H1 (cell line): ENCODE measurements at regions not wholly inside any gene's neighbourhood (a gene's known extent, or its start where the extent isn't known, plus 50 kb on each side); places are given as distances from the start of the nearest gene placed in this dataset.
"Not testable (repeated sequence)": the region's sequence is repeated elsewhere in the genome, so short reads cannot be mapped to it uniquely, and the experiment has no call there.

Source experiments
- BCL11A ChIP-seq, 2 experiments: IDR thresholded peaks; one replicate each; pipeline ENCODE4 v1.6.1; 2011; ENCODE audit warnings: low read depth in 2 of 2, low read length in 2 of 2, mild to moderate bottlenecking in 2 of 2
- CBX8 ChIP-seq: fragments of 300-800, 300-1000 bp; sonication (generic); IDR thresholded peaks from 2 replicates; pipeline ENCODE4 v1.7.1; 2016; ENCODE audit warnings: low read depth, low read length, borderline replicate concordance
- CHD1 ChIP-seq: IDR thresholded peaks from 2 replicates; pipeline ENCODE4 v1.6.1; 2012; ENCODE audit warnings: low read depth, low read length, improper control_type of control experiment
- CREB1 ChIP-seq: IDR thresholded peaks from 2 replicates; pipeline ENCODE4 v1.6.1; 2012; ENCODE audit warnings: inconsistent platforms
- FOSL1 ChIP-seq: IDR thresholded peaks from 2 replicates; pipeline ENCODE4 v1.6.1; 2011; ENCODE audit warnings: mild to moderate bottlenecking, low read depth, low read length, moderate library complexity; ENCODE audit not compliant: insufficient read depth
- JUN ChIP-seq: IDR thresholded peaks from 2 replicates; pipeline ENCODE4 v1.6.1; 2011; ENCODE audit warnings: low read depth, mild to moderate bottlenecking, improper control_type of control experiment, low read length
- JUND ChIP-seq: IDR thresholded peaks from 2 replicates; pipeline ENCODE4 v1.6.1; 2011; ENCODE audit warnings: mild to moderate bottlenecking, improper control_type of control experiment, low read length
- KDM1A ChIP-seq: fragments of 200-600, 300-600 bp; sonication (generic); IDR thresholded peaks from 2 replicates; pipeline ENCODE4 v1.7.1; 2016; ENCODE audit warnings: mild to moderate bottlenecking, low read length, borderline replicate concordance
- SIN3A ChIP-seq, 2 experiments: IDR thresholded peaks in 1 of 2; conservative IDR thresholded peaks in 1 of 2; 2 replicates each; pipeline ENCODE4 v1.6.1; 2011 to 2012; ENCODE audit warnings: low read length in 2 of 2, improper control_type of control experiment in 1 of 2, low read depth in 1 of 2, mild to moderate bottlenecking in 1 of 2
- SRF ChIP-seq: IDR thresholded peaks from 2 replicates; pipeline ENCODE4 v1.6.1; 2011; ENCODE audit warnings: mild to moderate bottlenecking, low read depth, low read length, moderate library complexity
- YY1 ChIP-seq: IDR thresholded peaks from 2 replicates; pipeline ENCODE4 v1.6.1; 2011; ENCODE audit warnings: low read depth, mild to moderate bottlenecking, low read length
- TF ChIP-seq, protein P1 (sequence below): IDR thresholded peaks from 2 replicates; pipeline ENCODE4 v1.6.1; 2011; ENCODE audit warnings: low read length, improper control_type of control experiment
- TF ChIP-seq, protein P2 (sequence below), 3 experiments: IDR thresholded peaks; 1 replicate in 2 of 3; 2 replicates in 1 of 3; pipeline versions ENCODE4 v1.5.1 to v1.6.1; 2011; ENCODE audit warnings: low read length in 3 of 3, mild to moderate bottlenecking in 3 of 3, inconsistent platforms in 2 of 3, low read depth in 1 of 3, moderate library complexity in 1 of 3; ENCODE audit not compliant: insufficient read depth in 1 of 3; ENCODE audit errors: control extremely low read depth in 1 of 3

DNA sequence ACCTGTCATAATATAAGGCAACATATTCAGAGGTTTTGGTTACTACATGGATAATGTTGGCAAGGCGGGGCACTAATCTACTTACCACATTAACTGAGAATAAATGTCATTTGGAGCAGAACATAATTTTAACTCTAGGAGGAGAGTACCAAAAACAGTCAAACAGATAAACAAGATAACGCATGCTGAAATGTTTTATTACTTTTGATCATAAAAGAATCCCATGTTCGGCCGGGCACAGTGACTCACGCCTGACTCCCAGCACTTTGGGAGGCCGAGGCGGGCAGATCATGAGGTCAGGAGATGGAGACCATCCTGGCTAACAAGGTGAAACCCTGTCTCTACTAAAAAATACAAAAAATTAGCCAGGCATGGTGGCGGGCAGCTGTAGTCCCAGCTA lies 173.8 kb upstream of the NUDT12 start:
- not testable (repeated sequence) for TF ChIP-seq CHD1; YY1; CBX8; SRF; JUND; JUN; SIN3A (conservative IDR thresholded peaks at IDR 0.05 in 1 of 2, IDR thresholded peaks at IDR 0.05 in 1 of 2; ENCODE audit: low read depth in 1 of 2, low read length in 2 of 2); CREB1; BCL11A (IDR thresholded peaks at IDR 0.05; ENCODE audit: low read depth in 2 of 2, low read length in 2 of 2); FOSL1; KDM1A
- TF ChIP-seq, protein P1, sequence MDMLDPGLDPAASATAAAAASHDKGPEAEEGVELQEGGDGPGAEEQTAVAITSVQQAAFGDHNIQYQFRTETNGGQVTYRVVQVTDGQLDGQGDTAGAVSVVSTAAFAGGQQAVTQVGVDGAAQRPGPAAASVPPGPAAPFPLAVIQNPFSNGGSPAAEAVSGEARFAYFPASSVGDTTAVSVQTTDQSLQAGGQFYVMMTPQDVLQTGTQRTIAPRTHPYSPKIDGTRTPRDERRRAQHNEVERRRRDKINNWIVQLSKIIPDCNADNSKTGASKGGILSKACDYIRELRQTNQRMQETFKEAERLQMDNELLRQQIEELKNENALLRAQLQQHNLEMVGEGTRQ = not testable (repeated sequence)
- TF ChIP-seq, protein P2, sequence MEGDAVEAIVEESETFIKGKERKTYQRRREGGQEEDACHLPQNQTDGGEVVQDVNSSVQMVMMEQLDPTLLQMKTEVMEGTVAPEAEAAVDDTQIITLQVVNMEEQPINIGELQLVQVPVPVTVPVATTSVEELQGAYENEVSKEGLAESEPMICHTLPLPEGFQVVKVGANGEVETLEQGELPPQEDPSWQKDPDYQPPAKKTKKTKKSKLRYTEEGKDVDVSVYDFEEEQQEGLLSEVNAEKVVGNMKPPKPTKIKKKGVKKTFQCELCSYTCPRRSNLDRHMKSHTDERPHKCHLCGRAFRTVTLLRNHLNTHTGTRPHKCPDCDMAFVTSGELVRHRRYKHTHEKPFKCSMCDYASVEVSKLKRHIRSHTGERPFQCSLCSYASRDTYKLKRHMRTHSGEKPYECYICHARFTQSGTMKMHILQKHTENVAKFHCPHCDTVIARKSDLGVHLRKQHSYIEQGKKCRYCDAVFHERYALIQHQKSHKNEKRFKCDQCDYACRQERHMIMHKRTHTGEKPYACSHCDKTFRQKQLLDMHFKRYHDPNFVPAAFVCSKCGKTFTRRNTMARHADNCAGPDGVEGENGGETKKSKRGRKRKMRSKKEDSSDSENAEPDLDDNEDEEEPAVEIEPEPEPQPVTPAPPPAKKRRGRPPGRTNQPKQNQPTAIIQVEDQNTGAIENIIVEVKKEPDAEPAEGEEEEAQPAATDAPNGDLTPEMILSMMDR (IDR thresholded peaks at IDR 0.05; ENCODE audit: control extremely low read depth in 1 of 3, insufficient read depth in 1 of 3, low read depth in 1 of 3, low read length in 3 of 3) = not testable (repeated sequence)
